Hepatocyte (in vitro differentiated cells): ENCODE measurements at regions not wholly inside any gene's neighbourhood (a gene's known extent, or its start where the extent isn't known, plus 50 kb on each side); places are given as distances from the start of the nearest gene placed in this dataset.

Experiments used
- EZH2 ChIP-seq: fragments of 200-600 bp; sonication (generic); IDR thresholded peaks from 2 replicates; pipeline ENCODE4 v1.6.1; 2016; ENCODE audit warnings: antibody characterized with exemption, mild to moderate bottlenecking, borderline replicate concordance
- TF ChIP-seq, protein P1 (sequence below): fragments of 200-600 bp; sonication (generic); IDR thresholded peaks from 2 replicates; pipeline ENCODE4 v1.5.1; 2016; ENCODE audit warnings: antibody characterized with exemption, mild to moderate bottlenecking; ENCODE audit not compliant: poor library complexity

- no peak for TF ChIP-seq EZH2
- TF ChIP-seq, protein P1, sequence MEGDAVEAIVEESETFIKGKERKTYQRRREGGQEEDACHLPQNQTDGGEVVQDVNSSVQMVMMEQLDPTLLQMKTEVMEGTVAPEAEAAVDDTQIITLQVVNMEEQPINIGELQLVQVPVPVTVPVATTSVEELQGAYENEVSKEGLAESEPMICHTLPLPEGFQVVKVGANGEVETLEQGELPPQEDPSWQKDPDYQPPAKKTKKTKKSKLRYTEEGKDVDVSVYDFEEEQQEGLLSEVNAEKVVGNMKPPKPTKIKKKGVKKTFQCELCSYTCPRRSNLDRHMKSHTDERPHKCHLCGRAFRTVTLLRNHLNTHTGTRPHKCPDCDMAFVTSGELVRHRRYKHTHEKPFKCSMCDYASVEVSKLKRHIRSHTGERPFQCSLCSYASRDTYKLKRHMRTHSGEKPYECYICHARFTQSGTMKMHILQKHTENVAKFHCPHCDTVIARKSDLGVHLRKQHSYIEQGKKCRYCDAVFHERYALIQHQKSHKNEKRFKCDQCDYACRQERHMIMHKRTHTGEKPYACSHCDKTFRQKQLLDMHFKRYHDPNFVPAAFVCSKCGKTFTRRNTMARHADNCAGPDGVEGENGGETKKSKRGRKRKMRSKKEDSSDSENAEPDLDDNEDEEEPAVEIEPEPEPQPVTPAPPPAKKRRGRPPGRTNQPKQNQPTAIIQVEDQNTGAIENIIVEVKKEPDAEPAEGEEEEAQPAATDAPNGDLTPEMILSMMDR, result no peak
These were observed 57.3 kb upstream of the TANK start for GRCh38 chr2:161102770-161103450.
